WTC11 (cell line): ENCODE measurements at regions not wholly inside any gene's neighbourhood (a gene's known extent, or its start where the extent isn't known, plus 50 kb on each side); places are given as distances from the start of the nearest gene placed in this dataset.

Experiments
- ATAC-seq: fragments of 200-7000 bp; cut with Tn5 transposase; 2 replicates; pipeline ENCODE4 v1.10.0; 2021; ENCODE audit warnings: mild to moderate bottlenecking, moderate library complexity
- CTCF ChIA-PET: fragments of 300-600 bp; sonication (Branson Sonifier 250); formaldehyde crosslinking; loops from one replicate; lab custom pipeline; 2021; ENCODE audit warnings: antibody characterized with exemption; lab: Charles Lee
- POLR2A ChIA-PET: fragments of 350-600 bp; sonication (Branson Sonifier 250); formaldehyde crosslinking; loops from one replicate; lab custom pipeline; 2021; ENCODE audit warnings: antibody characterized with exemption; lab: Charles Lee
- DNase-seq: peaks from one replicate; pipeline ENCODE4 v3.0.0; 2021; ENCODE audit warnings: low spot score
- H3K27ac Mint-ChIP-seq: 2 replicates; pipeline ENCODE4 v1.8.0; 2021; ENCODE audit warnings: mixed read lengths
- H3K27me3 Mint-ChIP-seq: 2 replicates; pipeline ENCODE4 v1.8.0; 2021; ENCODE audit warnings: low read depth, mild to moderate bottlenecking, moderate library complexity, mixed read lengths
- H3K36me3 Mint-ChIP-seq: 2 replicates; pipeline ENCODE4 v1.8.0; 2021; ENCODE audit warnings: mixed read lengths
- H3K4me1 Mint-ChIP-seq: 2 replicates; pipeline ENCODE4 v1.8.0; 2022; ENCODE audit warnings: mixed read lengths
- H3K4me3 Mint-ChIP-seq: 2 replicates; pipeline ENCODE4 v1.8.0; 2021; ENCODE audit warnings: mild to moderate bottlenecking, moderate library complexity, mixed read lengths
- H3K9me3 Mint-ChIP-seq: 2 replicates; pipeline ENCODE4 v1.8.0; 2021; ENCODE audit warnings: mixed read lengths
- FOXJ3 ChIP-seq: sonication (generic); formaldehyde crosslinking; IDR thresholded peaks from 2 replicates; pipeline ENCODE4 v1.9.0; 2021; ENCODE audit warnings: missing genetic modification reagents, mild to moderate bottlenecking, borderline replicate concordance
- NFE2L1 ChIP-seq: sonication (generic); formaldehyde crosslinking; IDR thresholded peaks from 2 replicates; pipeline ENCODE4 v1.8.1; 2023; ENCODE audit warnings: missing genetic modification reagents
- microRNA-seq: library from miRNA; unstranded; fragments of <30 nt; microRNA quantifications from one replicate; pipeline ENCODE4 v1.2.0, GENCODE V29; 2022; ENCODE audit warnings: borderline number of aligned reads

GRCh38 chr2:134203175-134203574 lies 50.7 kb upstream of the MGAT5 start:
- H3K4me3 Mint-ChIP-seq = no peak overlapping the region

More at GRCh38 chr2:134203175-134203574, 50.7 kb upstream of the MGAT5 start:
- Mint-ChIP-seq H3K9me3 (no peaks in the 10 kb centered on the region), H3K36me3 (no peaks in the 10 kb centered on the region), H3K27me3 (no peaks in the 10 kb centered on the region), H3K4me1 (peaks cover 49% of the 10 kb centered on the region), H3K27ac (peak overlapping the region; percentile 72; the same call in 1 of the 2 replicates)
- DNase-seq (no peak), ATAC-seq (no peak; the same call in 1 of the 2 replicates)
- TF ChIP-seq FOXJ3 (CRISPR knock-in tag) = no peak
- peak; percentile 85 for TF ChIP-seq NFE2L1 (CRISPR knock-in tag)
- ChIA-PET CTCF (interaction anchor here (0.8 to 8.0 kb wide), 2 partner anchors 83 to 316 kb away, joined by 3 to 116 read pairs; no protein-coding TSS in a partner anchor), POLR2A (no interaction called here)

Small RNA genes in the stretch of these regions (microRNA-seq; reads per million reads assigned to microRNA genes)
- 1.7 reads per million for gene MIR3679
